GM12891 (cell line): ENCODE measurements at regions not wholly inside any gene's neighbourhood (a gene's known extent, or its start where the extent isn't known, plus 50 kb on each side); places are given as distances from the start of the nearest gene placed in this dataset.
A peak's percentile ranks its signal among the peaks of the same experiment; 100 is the strongest.

Experiments
- DNase-seq: peaks from one replicate; pipeline ENCODE4 v3.0.0; 2011; ENCODE audit warnings: low spot score; ENCODE audit not compliant: insufficient read length
- FAIRE-seq: peaks from 2 replicates; lab custom pipeline; 2011; peaks lifted over from hg19 to GRCh38; lab: Jason Lieb, UNC
- PAX5 ChIP-seq: IDR thresholded peaks from 2 replicates; pipeline ENCODE4 v1.6.1; 2011; ENCODE audit warnings: low read length, moderate library complexity, mild to moderate bottlenecking; ENCODE audit not compliant: insufficient read depth, severe bottlenecking
- POLR2A ChIP-seq: IDR thresholded peaks from 2 replicates; pipeline ENCODE4 v1.6.1; 2011; ENCODE audit warnings: low read depth, low read length, control low read depth
- POLR2AphosphoS5 ChIP-seq: IDR thresholded peaks from 2 replicates; pipeline ENCODE4 v1.6.1; 2011; ENCODE audit warnings: low read depth, low read length, control low read depth
- POU2F2 ChIP-seq: IDR thresholded peaks from 2 replicates; pipeline ENCODE4 v1.6.1; 2011; ENCODE audit warnings: low read depth, mild to moderate bottlenecking, control low read depth, low read length, moderate library complexity
- SPI1 ChIP-seq: IDR thresholded peaks from 2 replicates; pipeline ENCODE4 v1.6.1; 2011; ENCODE audit warnings: low read depth, low read length, control low read depth
- TAF1 ChIP-seq: IDR thresholded peaks from 2 replicates; pipeline ENCODE4 v1.6.1; 2011; ENCODE audit warnings: low read depth, low read length, control low read depth

DNA sequence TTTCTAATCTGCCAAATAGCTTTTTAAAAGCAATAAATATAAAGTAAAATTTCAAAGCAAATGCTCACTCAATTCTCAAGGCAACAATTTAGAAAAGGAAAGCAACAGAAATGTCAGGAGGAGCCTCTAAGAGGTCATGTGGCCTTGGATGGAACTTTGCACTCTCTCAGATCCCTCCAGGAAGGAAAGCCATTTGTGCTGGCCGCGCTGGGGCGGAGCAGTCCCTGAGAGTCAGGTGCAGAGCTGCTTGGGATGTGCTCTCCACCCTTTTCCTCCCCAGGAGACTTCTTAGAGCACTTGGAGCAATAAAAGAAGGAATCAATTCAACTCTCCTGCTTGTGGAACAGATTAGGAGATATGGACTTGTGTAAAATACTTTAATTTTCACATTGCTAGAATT lies 379.8 kb upstream of the LINC00305 start:
- DNase-seq = no peak
- TF ChIP-seq SPI1 (no peak), POLR2AphosphoS5 (no peak), TAF1 (no peak), POU2F2 (no peak), POLR2A (no peak), PAX5 (no peak)
- FAIRE-seq = no peak

GRCh38 chr18:64519201-64519600 lies 370.3 kb upstream of the LINC00305 start:
- DNase-seq = no peak
- FAIRE-seq = no peak
- TF ChIP-seq POLR2A (no peak), POLR2AphosphoS5 (no peak), SPI1 (no peak), TAF1 (no peak)

DNA sequence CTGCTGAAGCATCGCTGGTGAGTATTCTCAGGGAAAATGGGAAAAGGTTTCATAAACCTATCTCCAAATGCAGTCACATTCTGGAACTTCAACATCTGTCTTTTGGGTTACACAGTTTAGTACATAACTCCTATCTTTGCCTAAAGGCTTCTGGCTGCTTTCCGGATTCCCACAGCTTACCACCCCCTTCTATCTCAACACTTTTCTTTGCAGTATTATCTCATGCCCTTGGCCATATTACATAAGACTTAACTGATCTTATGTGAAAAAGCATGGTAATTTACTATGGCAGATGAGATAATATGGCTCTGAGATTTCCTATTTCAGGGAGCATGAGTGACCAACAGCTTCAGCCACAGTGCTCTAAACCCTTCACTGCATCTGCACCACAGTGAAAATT lies 369.3 kb upstream of the LINC00305 start:
- DNase-seq (no peak), FAIRE-seq (no peak)
- TF ChIP-seq POLR2A (no peak), POLR2AphosphoS5 (no peak), POU2F2 (no peak), TAF1 (no peak), SPI1 (no peak), PAX5 (no peak)

DNA sequence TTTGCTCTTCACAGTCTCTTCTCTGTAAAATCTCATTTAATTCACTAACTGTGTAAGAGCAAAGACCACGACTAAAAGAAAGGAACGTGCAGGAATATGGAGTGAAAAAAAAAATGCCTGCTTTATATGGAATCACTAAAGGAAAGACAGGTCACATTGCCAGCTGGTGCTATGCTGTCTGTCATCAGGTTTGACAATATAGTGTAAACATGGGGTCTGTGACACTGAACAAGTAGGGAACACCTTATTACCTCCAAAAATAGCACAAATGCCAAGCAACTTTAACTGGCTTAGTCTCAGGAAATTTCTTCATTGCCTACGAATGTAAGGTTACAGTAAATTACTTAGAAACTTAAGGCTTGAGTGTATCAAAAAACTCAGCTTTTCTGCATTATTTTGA lies 364.5 kb upstream of the LINC00305 start:
- DNase-seq = no peak
- no peak for FAIRE-seq
- no peak for TF ChIP-seq POLR2AphosphoS5
- no peak for TF ChIP-seq PAX5
- no peak for TF ChIP-seq SPI1
- no peak for TF ChIP-seq TAF1
- no peak for TF ChIP-seq POLR2A
- TF ChIP-seq POU2F2 = no peak

DNA sequence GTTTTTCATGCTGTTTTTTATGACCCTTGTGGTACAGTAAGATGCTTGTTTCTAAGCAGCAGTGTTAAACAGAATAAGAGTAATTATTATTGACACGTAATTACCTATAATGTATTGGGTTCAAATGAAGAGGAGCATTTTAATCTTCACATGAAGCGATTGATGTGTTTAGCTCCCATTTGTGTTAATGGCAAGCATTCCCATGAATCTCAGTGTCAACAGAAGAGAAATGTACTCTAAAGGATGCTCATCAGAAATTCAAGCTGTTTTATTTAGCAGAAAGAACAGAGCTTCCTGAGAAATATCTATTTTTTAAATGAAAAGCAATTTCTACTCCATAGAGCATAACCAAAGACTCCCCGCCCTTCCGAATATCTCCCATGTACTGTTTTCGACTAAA lies 341.3 kb upstream of the LINC00305 start:
- no peak for DNase-seq
- TF ChIP-seq PAX5 (no peak), POU2F2 (no peak), TAF1 (no peak), POLR2AphosphoS5 (no peak), POLR2A (no peak), SPI1 (no peak)
- no peak for FAIRE-seq

DNA sequence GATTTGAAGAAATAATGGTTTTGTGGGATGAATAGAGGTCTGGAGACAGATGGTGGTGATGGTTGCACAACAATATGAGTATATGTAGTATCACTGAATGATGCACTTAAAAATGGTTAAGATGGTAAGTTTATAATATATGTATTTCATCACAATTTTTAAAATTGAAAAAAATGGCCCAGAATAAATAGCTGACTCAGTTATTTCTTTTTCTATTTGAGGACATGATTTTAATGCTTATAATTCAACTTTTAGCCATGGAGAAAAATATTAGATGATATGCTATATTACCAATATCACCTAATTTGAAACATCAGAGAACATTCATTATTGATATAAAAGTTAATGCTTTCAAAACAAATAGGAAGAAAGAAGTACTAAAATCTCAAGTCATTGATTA lies 339.8 kb upstream of the LINC00305 start:
- no peak for DNase-seq
- FAIRE-seq = no peak
- TF ChIP-seq PAX5 = no peak
- TF ChIP-seq TAF1 = no peak
- TF ChIP-seq POU2F2 = no peak
- no peak for TF ChIP-seq SPI1
- TF ChIP-seq POLR2AphosphoS5 = no peak
- TF ChIP-seq POLR2A = no peak

DNA sequence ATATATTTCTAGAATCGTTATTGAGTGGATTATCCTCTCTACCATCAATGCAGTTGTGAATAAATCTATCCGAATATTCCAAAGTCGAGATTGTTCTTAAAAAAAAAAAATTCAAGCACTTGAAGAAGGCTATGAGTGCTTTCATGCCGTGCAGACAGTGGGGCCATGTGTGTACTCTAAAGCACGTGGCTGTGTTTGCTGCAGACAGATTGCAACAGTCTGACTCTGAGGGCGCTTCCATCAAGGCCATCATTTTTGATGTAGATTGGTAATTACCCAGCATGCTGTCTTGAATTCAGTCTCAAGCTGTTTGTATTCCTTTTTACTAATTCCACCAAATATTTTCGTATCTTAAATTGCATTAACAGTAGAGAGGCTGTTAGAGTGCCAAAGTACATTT lies 325.9 kb upstream of the LINC00305 start:
- FAIRE-seq = no peak
- no peak for DNase-seq
- TF ChIP-seq SPI1 = no peak
- no peak for TF ChIP-seq PAX5
- TF ChIP-seq POLR2AphosphoS5 = no peak
- TF ChIP-seq POU2F2 = no peak
- no peak for TF ChIP-seq POLR2A
- TF ChIP-seq TAF1 = no peak

DNA sequence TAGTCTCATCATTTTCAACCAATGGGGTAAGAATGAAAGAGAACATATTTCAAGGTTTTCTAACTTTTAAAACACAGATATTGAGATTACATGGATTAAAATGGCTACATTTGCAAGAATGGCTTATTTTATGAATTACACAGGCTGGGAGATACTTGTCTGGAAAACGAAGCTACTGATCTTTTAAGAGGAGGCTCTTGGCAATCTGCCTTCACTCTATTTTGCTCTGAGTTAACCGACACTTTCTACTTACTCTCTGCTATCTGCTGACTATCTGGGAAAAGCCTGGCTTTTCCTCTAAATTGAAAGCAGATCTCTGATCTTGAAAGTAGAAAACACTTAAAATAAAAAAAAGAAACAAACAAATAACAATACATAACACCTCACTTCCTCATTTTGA lies 325.4 kb upstream of the LINC00305 start:
- FAIRE-seq (no peak), DNase-seq (no peak)
- no peak for TF ChIP-seq POU2F2
- TF ChIP-seq SPI1 = peak; percentile 9; the same call in 1 of the 2 replicates

DNA sequence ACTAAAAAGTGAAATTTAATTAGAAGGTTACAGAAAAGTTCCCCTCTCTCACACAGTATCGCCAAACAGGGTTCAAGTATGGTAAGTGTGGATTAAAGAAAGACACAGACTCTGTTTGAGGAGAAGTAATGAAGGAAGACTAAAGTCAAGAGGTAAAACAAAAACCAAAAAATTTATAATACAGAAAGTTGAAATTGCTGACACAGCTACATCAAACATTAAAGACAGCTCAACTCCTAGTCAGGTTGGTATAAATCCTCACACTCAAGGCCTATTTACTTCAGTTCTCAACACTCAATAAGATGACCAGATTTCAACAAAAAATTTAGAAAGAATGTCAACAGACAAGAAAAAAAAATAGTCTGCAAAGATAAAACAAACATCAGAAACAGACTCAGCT lies 300.5 kb upstream of the LINC00305 start:
- no peak for TF ChIP-seq TAF1
- TF ChIP-seq PAX5 = no peak
- TF ChIP-seq POLR2AphosphoS5 = no peak
- TF ChIP-seq SPI1 = no peak
- TF ChIP-seq POU2F2 = no peak
- TF ChIP-seq POLR2A = no peak
- FAIRE-seq = no peak

DNA sequence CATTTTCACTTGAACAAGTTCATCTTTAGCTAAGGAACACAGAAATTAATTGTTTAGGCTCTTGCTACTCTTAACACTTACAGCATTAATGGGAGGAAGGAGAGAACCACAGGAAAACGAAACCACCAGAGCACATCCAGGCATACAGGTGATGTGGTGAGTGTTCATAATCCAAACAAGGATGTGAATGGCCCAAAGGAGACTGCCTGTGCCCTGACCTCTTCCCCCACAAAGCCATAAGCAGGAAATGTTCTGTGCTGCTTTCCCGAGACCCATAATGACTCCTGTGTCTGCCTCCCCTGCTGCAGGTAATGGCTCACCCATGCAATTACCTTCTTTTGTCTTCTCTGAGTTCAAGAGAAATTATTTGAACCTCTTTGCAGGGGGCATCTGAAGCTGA lies 295.9 kb upstream of the LINC00305 start:
- DNase-seq = no peak
- no peak for TF ChIP-seq POLR2AphosphoS5
- FAIRE-seq = no peak

More for the DNA sequence above, 300.5 kb upstream of the LINC00305 start:
- no peak for DNase-seq

- no peak for TF ChIP-seq TAF1
- no peak for TF ChIP-seq SPI1
- no peak for TF ChIP-seq PAX5
- TF ChIP-seq POLR2AphosphoS5 = no peak
- no peak for TF ChIP-seq POLR2A
- TF ChIP-seq POU2F2 = no peak
- no peak for DNase-seq
- no peak for FAIRE-seq
Observed at GRCh38 chr18:64438178-64438577, 289.3 kb upstream of the LINC00305 start.
